Naive thymus-derived CD4-positive, alpha-beta T cell (primary cell): ENCODE measurements at regions not wholly inside any gene's neighbourhood (a gene's known extent, or its start where the extent isn't known, plus 50 kb on each side); places are given as distances from the start of the nearest gene placed in this dataset.

Source experiments
- ATAC-seq: fragments of 150-1000 bp; cut with Tn5 transposase; 2 replicates; pipeline ENCODE4 v1.10.0; 2021; ENCODE audit warnings: mild to moderate bottlenecking, moderate library complexity
- CTCF ChIA-PET: fragments of 350-600 bp; sonication (Branson Sonifier 250); formaldehyde crosslinking; loops from one replicate; lab custom pipeline; 2021; ENCODE audit warnings: antibody characterized with exemption; lab: Charles Lee
- POLR2A ChIA-PET: fragments of 350-600 bp; sonication (Branson Sonifier 250); formaldehyde crosslinking; loops from one replicate; lab custom pipeline; 2021; ENCODE audit warnings: antibody characterized with exemption, inconsistent platforms; lab: Charles Lee
- DNase-seq, 9 donors: peaks; one replicate each; pipeline versions ENCODE4 v3.0.0 to v3.0.0-alpha.2; 2020 to 2022; ENCODE audit warnings: mixed read lengths in 1 of 9
- H3K27ac ChIP-seq: one replicate; pipeline ENCODE4 v1.7.0; 2013; ENCODE audit warnings: mild to moderate bottlenecking, low read depth, low read length, moderate library complexity
- H3K27me3 ChIP-seq, 2 donors: one replicate each; pipeline ENCODE4 v1.7.0; 2013; ENCODE audit warnings: low read length in 2 of 2, mild to moderate bottlenecking in 2 of 2, moderate library complexity in 2 of 2; ENCODE audit not compliant: control insufficient read depth in 2 of 2, insufficient read depth in 2 of 2
- H3K36me3 ChIP-seq, 3 experiments: 1 replicate in 2 of 3; 2 replicates in 1 of 3; pipeline ENCODE4 v1.7.0; 2013; ENCODE audit warnings: low read length in 3 of 3, mild to moderate bottlenecking in 3 of 3, moderate library complexity in 1 of 3; ENCODE audit not compliant: insufficient read depth in 3 of 3, control insufficient read depth in 2 of 3
- H3K4me1 ChIP-seq, 2 donors: one replicate each; pipeline ENCODE4 v1.7.0; 2013; ENCODE audit warnings: low read length in 2 of 2, mild to moderate bottlenecking in 2 of 2, moderate library complexity in 1 of 2; ENCODE audit not compliant: control insufficient read depth in 2 of 2, insufficient read depth in 2 of 2
- H3K4me3 ChIP-seq: 2 replicates; pipeline ENCODE4 v1.7.0; 2013; ENCODE audit warnings: mild to moderate bottlenecking, low read length
- H3K9me3 ChIP-seq, 3 experiments: 1 replicate in 2 of 3; 2 replicates in 1 of 3; pipeline ENCODE4 v1.7.0; 2013; ENCODE audit warnings: low read length in 3 of 3; ENCODE audit not compliant: control insufficient read depth in 2 of 3
- H3K27ac Mint-ChIP-seq, 9 donors: one replicate each; pipeline ENCODE4 v1.8.0; 2020 to 2022; ENCODE audit warnings: mixed read lengths in 9 of 9, mild to moderate bottlenecking in 8 of 9, moderate library complexity in 5 of 9, inconsistent platforms in 2 of 9
- H3K27me3 Mint-ChIP-seq, 5 donors: one replicate each; pipeline ENCODE4 v1.8.0; 2021 to 2022; ENCODE audit warnings: mixed read lengths in 5 of 5, mild to moderate bottlenecking in 1 of 5
- H3K36me3 Mint-ChIP-seq, 5 donors: one replicate each; pipeline ENCODE4 v1.8.0; 2020 to 2022; ENCODE audit warnings: mixed read lengths in 5 of 5, mild to moderate bottlenecking in 3 of 5, inconsistent platforms in 1 of 5
- H3K4me1 Mint-ChIP-seq, 7 donors: one replicate each; pipeline ENCODE4 v1.8.0; 2020 to 2022; ENCODE audit warnings: mixed read lengths in 7 of 7, mild to moderate bottlenecking in 3 of 7, inconsistent platforms in 1 of 7
- H3K4me3 Mint-ChIP-seq, 10 donors: one replicate each; pipeline ENCODE4 v1.8.0; 2020 to 2022; ENCODE audit warnings: mild to moderate bottlenecking in 10 of 10, mixed read lengths in 10 of 10, moderate library complexity in 6 of 10, inconsistent platforms in 2 of 10
- H3K9me3 Mint-ChIP-seq, 11 donors: one replicate each; pipeline ENCODE4 v1.8.0; 2020 to 2022; ENCODE audit warnings: mixed read lengths in 11 of 11, mild to moderate bottlenecking in 4 of 11, inconsistent platforms in 1 of 11, moderate library complexity in 1 of 11
- intact Hi-C, 2 donors: fragments of 100-400 bp; cut with micrococcal nuclease; formaldehyde crosslinking; loops; one replicate each; pipeline ENCODE4 v1.15.1; 2023

- Histone ChIP-seq H3K27ac (no peak overlapping the region), H3K4me1 (no peaks in the 10 kb centered on the region), H3K36me3 (no peaks in the 10 kb centered on the region), H3K27me3 (no peaks in the 10 kb centered on the region), H3K9me3 (no peaks in the 10 kb centered on the region), H3K4me3 (no peak overlapping the region)
- ChIA-PET CTCF (no interaction called here), POLR2A (no interaction called here)
- ATAC-seq (no peak), DNase-seq (no peak)
- intact Hi-C loops, result no loop called here
- no peak overlapping the region for H3K27ac Mint-ChIP-seq
- H3K27me3 Mint-ChIP-seq, result no peaks in the 10 kb centered on the region
- H3K4me3 Mint-ChIP-seq, result no peak overlapping the region
- no peaks in the 10 kb centered on the region for H3K36me3 Mint-ChIP-seq
- H3K4me1 Mint-ChIP-seq, result peaks cover 0 to 4% (median 0%) of the 10 kb centered on the region in 7 donors
- peaks cover 3 to 24% (median 10%) of the 10 kb centered on the region in 11 donors for H3K9me3 Mint-ChIP-seq
Observed at GRCh38 chr7:119439192-119439591, 833.8 kb upstream of the KCND2 start.

- Histone ChIP-seq H3K36me3 (no peaks in the 10 kb centered on the region), H3K27me3 (no peaks in the 10 kb centered on the region), H3K4me3 (no peak overlapping the region), H3K9me3 (no peaks in the 10 kb centered on the region), H3K27ac (no peak overlapping the region), H3K4me1 (no peaks in the 10 kb centered on the region)
- ChIA-PET POLR2A (no interaction called here), CTCF (no interaction called here)
- no peaks in the 10 kb centered on the region for H3K36me3 Mint-ChIP-seq
- DNase-seq, result no peak
- no peak overlapping the region for H3K4me3 Mint-ChIP-seq
- intact Hi-C loops, result no loop called here
- no peaks in the 10 kb centered on the region for H3K4me1 Mint-ChIP-seq
- no peak for ATAC-seq
- peaks cover 0 to 22% (median 6%) of the 10 kb centered on the region in 11 donors for H3K9me3 Mint-ChIP-seq
- H3K27me3 Mint-ChIP-seq, result no peaks in the 10 kb centered on the region
- no peak overlapping the region for H3K27ac Mint-ChIP-seq
Observed at GRCh38 chr7:119452401-119452800, 820.6 kb upstream of the KCND2 start.

GRCh38 chr7:119465798-119466305 lies 807.1 kb upstream of the KCND2 start:
- H3K27ac Mint-ChIP-seq, result no peak overlapping the region
- no peaks in the 10 kb centered on the region for H3K9me3 ChIP-seq
- ChIA-PET CTCF (no interaction called here), POLR2A (no interaction called here)
- no peaks in the 10 kb centered on the region for H3K36me3 Mint-ChIP-seq
- H3K4me1 ChIP-seq, result no peaks in the 10 kb centered on the region
- H3K9me3 Mint-ChIP-seq, result peaks cover 0 to 7% (median 0%) of the 10 kb centered on the region in 11 donors
- H3K4me1 Mint-ChIP-seq, result no peaks in the 10 kb centered on the region
- no peak overlapping the region for H3K27ac ChIP-seq
- no peak overlapping the region for H3K4me3 Mint-ChIP-seq
- DNase-seq, result no peak
- H3K27me3 ChIP-seq, result no peaks in the 10 kb centered on the region
- H3K4me3 ChIP-seq, result no peak overlapping the region
- ATAC-seq, result no peak
- H3K27me3 Mint-ChIP-seq, result no peaks in the 10 kb centered on the region
- intact Hi-C loops, result no loop called here
- H3K36me3 ChIP-seq, result no peaks in the 10 kb centered on the region

- H3K4me1 ChIP-seq, result no peaks in the 10 kb centered on the region
- no peak overlapping the region for H3K27ac ChIP-seq
- Mint-ChIP-seq H3K4me3 (no peak overlapping the region), H3K4me1 (no peaks in the 10 kb centered on the region), H3K27ac (no peak overlapping the region), H3K9me3 (peaks cover 0 to 7% (median 0%) of the 10 kb centered on the region in 11 donors), H3K27me3 (no peaks in the 10 kb centered on the region), H3K36me3 (no peaks in the 10 kb centered on the region)
- ATAC-seq, result no peak
- intact Hi-C loops, result no loop called here
- H3K27me3 ChIP-seq, result no peaks in the 10 kb centered on the region
- CTCF ChIA-PET, result no interaction called here
- H3K4me3 ChIP-seq, result no peak overlapping the region
- H3K9me3 ChIP-seq, result no peaks in the 10 kb centered on the region
- POLR2A ChIA-PET, result no interaction called here
- H3K36me3 ChIP-seq, result no peaks in the 10 kb centered on the region
- no peak for DNase-seq
Observed at GRCh38 chr7:119472408-119473038, 800.5 kb upstream of the KCND2 start.

GRCh38 chr7:119482209-119482608 lies 790.8 kb upstream of the KCND2 start:
- Mint-ChIP-seq H3K4me3 (no peak overlapping the region), H3K36me3 (no peaks in the 10 kb centered on the region), H3K4me1 (no peaks in the 10 kb centered on the region), H3K27me3 (no peaks in the 10 kb centered on the region), H3K27ac (no peak overlapping the region), H3K9me3 (peaks cover 0 to 38% (median 5%) of the 10 kb centered on the region in 11 donors)
- Histone ChIP-seq H3K36me3 (no peaks in the 10 kb centered on the region), H3K27ac (no peak overlapping the region), H3K27me3 (no peaks in the 10 kb centered on the region), H3K4me3 (no peak overlapping the region), H3K4me1 (no peaks in the 10 kb centered on the region), H3K9me3 (no peaks in the 10 kb centered on the region)
- ChIA-PET POLR2A (no interaction called here), CTCF (no interaction called here)
- DNase-seq, result no peak
- intact Hi-C loops, result no loop called here
- no peak for ATAC-seq

GRCh38 chr7:119482671-119483070 lies 790.3 kb upstream of the KCND2 start:
- intact Hi-C loops, result no loop called here
- CTCF ChIA-PET, result no interaction called here
- Mint-ChIP-seq H3K27me3 (no peaks in the 10 kb centered on the region), H3K27ac (no peak overlapping the region), H3K4me3 (no peak overlapping the region), H3K9me3 (peaks cover 0 to 38% (median 5%) of the 10 kb centered on the region in 11 donors), H3K4me1 (no peaks in the 10 kb centered on the region), H3K36me3 (no peaks in the 10 kb centered on the region)
- H3K9me3 ChIP-seq, result no peaks in the 10 kb centered on the region
- H3K36me3 ChIP-seq, result no peaks in the 10 kb centered on the region
- DNase-seq (no peak), ATAC-seq (no peak)
- no peaks in the 10 kb centered on the region for H3K4me1 ChIP-seq
- no peaks in the 10 kb centered on the region for H3K27me3 ChIP-seq
- POLR2A ChIA-PET, result no interaction called here
- H3K4me3 ChIP-seq, result no peak overlapping the region
- no peak overlapping the region for H3K27ac ChIP-seq

GRCh38 chr7:119483364-119483763 lies 789.6 kb upstream of the KCND2 start:
- no peaks in the 10 kb centered on the region for H3K4me1 ChIP-seq
- no peak overlapping the region for H3K27ac ChIP-seq
- ChIA-PET CTCF (no interaction called here), POLR2A (no interaction called here)
- no peaks in the 10 kb centered on the region for H3K27me3 Mint-ChIP-seq
- no peaks in the 10 kb centered on the region for H3K4me1 Mint-ChIP-seq
- H3K36me3 ChIP-seq, result no peaks in the 10 kb centered on the region
- ATAC-seq, result no peak
- intact Hi-C loops, result no loop called here
- H3K4me3 ChIP-seq, result no peak overlapping the region
- no peak for DNase-seq
- H3K9me3 Mint-ChIP-seq, result peaks cover 0 to 38% (median 5%) of the 10 kb centered on the region in 11 donors
- H3K27ac Mint-ChIP-seq, result no peak overlapping the region
- H3K27me3 ChIP-seq, result no peaks in the 10 kb centered on the region
- H3K9me3 ChIP-seq, result no peaks in the 10 kb centered on the region
- no peak overlapping the region for H3K4me3 Mint-ChIP-seq
- H3K36me3 Mint-ChIP-seq, result no peaks in the 10 kb centered on the region
